ENCODE measurements at regions not wholly inside any gene's neighbourhood (a gene's known extent, or its start where the extent isn't known, plus 50 kb on each side); places are given as distances from the start of the nearest gene placed in this dataset.

DNA sequence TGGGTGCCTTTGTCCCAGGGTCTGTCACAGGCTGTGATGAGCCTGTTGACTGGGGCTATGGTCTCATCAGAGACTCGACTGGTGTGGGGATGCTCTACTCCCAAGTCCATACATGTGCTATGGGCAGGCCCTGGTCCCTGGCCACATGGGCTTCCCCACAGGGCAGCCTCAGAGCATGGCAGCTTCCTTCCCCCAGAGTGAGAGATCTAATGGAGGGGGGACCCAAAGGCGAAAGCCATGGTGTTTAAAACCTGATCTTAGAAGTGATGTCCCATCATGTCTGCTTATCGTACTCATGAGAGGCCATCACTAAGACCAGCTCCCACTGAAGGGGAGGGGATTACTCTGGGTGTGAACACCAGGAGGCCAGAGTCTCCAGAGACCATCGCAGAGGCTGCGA, 279.0 kb upstream of the RTL1 start:
- H3K9me2 ChIP-seq (ENCODE audit: insufficient read depth) = no peaks in the 10 kb centered on the region
- ChIA-PET RAD21 (ENCODE audit: low non-redundant PET in 1 of 2, low total read pairs in 2 of 2, uncharacterized antibody in 2 of 2, unreplicated experiment in 2 of 2) (no interaction called here), POLR2A (no interaction called here), CTCF (no interaction called here)
- no peaks in the 10 kb centered on the region for H3K9me3 ChIP-seq (ENCODE audit: control insufficient read depth in 1 of 2, insufficient read depth in 1 of 2, low read depth in 1 of 2, low read length in 2 of 2)
- no peaks in the 10 kb centered on the region for H3K36me3 ChIP-seq (ENCODE audit: control insufficient read depth in 1 of 2, insufficient read depth in 2 of 2, low read length in 2 of 2)
- intact Hi-C loops (cut with micrococcal nuclease) = no loop called here
- DNase-seq (ENCODE audit: low read depth, low spot score) = no peak
- H3K27ac ChIP-seq (ENCODE audit: low read depth, low read length) = no peak overlapping the region
- H2AFZ ChIP-seq (ENCODE audit: low read depth, low read length, poor library complexity, severe bottlenecking) = no peak overlapping the region
- H3K4me3 ChIP-seq (replicated peaks in 1 of 2; ENCODE audit: low read depth in 1 of 2, low read length in 2 of 2) = no peak overlapping the region
- no peaks in the 10 kb centered on the region for H3K79me2 ChIP-seq (ENCODE audit: insufficient read depth, low read length)
- H3K4me2 ChIP-seq (ENCODE audit: low read length) = no peak overlapping the region
- no peaks in the 10 kb centered on the region for H4K20me1 ChIP-seq (ENCODE audit: insufficient read depth)
- no peaks in the 10 kb centered on the region for H3K4me1 ChIP-seq (ENCODE audit: control insufficient read depth in 1 of 2, insufficient read depth in 2 of 2, low read length in 2 of 2)
- no peak for TF ChIP-seq TCF7L2 (IDR thresholded peaks at IDR 0.05; ENCODE audit: borderline replicate concordance, extremely low read depth, insufficient read depth, insufficient read length)
- TF ChIP-seq FOSL1 (IDR thresholded peaks at IDR 0.05; ENCODE audit: low read depth) = no peak
- no peak for TF ChIP-seq EZH2phosphoT487 (IDR thresholded peaks at IDR 0.05; ENCODE audit: borderline replicate concordance)
- TF ChIP-seq, protein P1, sequence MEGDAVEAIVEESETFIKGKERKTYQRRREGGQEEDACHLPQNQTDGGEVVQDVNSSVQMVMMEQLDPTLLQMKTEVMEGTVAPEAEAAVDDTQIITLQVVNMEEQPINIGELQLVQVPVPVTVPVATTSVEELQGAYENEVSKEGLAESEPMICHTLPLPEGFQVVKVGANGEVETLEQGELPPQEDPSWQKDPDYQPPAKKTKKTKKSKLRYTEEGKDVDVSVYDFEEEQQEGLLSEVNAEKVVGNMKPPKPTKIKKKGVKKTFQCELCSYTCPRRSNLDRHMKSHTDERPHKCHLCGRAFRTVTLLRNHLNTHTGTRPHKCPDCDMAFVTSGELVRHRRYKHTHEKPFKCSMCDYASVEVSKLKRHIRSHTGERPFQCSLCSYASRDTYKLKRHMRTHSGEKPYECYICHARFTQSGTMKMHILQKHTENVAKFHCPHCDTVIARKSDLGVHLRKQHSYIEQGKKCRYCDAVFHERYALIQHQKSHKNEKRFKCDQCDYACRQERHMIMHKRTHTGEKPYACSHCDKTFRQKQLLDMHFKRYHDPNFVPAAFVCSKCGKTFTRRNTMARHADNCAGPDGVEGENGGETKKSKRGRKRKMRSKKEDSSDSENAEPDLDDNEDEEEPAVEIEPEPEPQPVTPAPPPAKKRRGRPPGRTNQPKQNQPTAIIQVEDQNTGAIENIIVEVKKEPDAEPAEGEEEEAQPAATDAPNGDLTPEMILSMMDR (IDR thresholded peaks at IDR 0.05 in 2 of 3, conservative IDR thresholded peaks at IDR 0.05 in 1 of 3; ENCODE audit: borderline replicate concordance in 1 of 3, insufficient read depth in 1 of 3, low read depth in 2 of 3, low read length in 2 of 3) = no peak
- TF ChIP-seq, protein P2, sequence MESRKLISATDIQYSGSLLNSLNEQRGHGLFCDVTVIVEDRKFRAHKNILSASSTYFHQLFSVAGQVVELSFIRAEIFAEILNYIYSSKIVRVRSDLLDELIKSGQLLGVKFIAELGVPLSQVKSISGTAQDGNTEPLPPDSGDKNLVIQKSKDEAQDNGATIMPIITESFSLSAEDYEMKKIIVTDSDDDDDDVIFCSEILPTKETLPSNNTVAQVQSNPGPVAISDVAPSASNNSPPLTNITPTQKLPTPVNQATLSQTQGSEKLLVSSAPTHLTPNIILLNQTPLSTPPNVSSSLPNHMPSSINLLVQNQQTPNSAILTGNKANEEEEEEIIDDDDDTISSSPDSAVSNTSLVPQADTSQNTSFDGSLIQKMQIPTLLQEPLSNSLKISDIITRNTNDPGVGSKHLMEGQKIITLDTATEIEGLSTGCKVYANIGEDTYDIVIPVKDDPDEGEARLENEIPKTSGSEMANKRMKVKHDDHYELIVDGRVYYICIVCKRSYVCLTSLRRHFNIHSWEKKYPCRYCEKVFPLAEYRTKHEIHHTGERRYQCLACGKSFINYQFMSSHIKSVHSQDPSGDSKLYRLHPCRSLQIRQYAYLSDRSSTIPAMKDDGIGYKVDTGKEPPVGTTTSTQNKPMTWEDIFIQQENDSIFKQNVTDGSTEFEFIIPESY (IDR thresholded peaks at IDR 0.05; ENCODE audit: extremely low read depth, insufficient replicate concordance, low read length) = no peak
- TF ChIP-seq EGR1 (IDR thresholded peaks at IDR 0.05; ENCODE audit: low read depth) = no peak
- TF ChIP-seq RAD21 (IDR thresholded peaks at IDR 0.05; ENCODE audit: low read depth) = no peak
- TF ChIP-seq POLR2A (IDR thresholded peaks at IDR 0.05; ENCODE audit: borderline replicate concordance, extremely low read depth, insufficient read depth, insufficient read length) = no peak
- TF ChIP-seq, protein P3, sequence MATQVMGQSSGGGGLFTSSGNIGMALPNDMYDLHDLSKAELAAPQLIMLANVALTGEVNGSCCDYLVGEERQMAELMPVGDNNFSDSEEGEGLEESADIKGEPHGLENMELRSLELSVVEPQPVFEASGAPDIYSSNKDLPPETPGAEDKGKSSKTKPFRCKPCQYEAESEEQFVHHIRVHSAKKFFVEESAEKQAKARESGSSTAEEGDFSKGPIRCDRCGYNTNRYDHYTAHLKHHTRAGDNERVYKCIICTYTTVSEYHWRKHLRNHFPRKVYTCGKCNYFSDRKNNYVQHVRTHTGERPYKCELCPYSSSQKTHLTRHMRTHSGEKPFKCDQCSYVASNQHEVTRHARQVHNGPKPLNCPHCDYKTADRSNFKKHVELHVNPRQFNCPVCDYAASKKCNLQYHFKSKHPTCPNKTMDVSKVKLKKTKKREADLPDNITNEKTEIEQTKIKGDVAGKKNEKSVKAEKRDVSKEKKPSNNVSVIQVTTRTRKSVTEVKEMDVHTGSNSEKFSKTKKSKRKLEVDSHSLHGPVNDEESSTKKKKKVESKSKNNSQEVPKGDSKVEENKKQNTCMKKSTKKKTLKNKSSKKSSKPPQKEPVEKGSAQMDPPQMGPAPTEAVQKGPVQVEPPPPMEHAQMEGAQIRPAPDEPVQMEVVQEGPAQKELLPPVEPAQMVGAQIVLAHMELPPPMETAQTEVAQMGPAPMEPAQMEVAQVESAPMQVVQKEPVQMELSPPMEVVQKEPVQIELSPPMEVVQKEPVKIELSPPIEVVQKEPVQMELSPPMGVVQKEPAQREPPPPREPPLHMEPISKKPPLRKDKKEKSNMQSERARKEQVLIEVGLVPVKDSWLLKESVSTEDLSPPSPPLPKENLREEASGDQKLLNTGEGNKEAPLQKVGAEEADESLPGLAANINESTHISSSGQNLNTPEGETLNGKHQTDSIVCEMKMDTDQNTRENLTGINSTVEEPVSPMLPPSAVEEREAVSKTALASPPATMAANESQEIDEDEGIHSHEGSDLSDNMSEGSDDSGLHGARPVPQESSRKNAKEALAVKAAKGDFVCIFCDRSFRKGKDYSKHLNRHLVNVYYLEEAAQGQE (IDR thresholded peaks at IDR 0.05; ENCODE audit: low read depth) = no peak
- no peak for TF ChIP-seq SP1 (IDR thresholded peaks at IDR 0.05; ENCODE audit: low read depth)
- no peak for TF ChIP-seq POLR2AphosphoS5 (IDR thresholded peaks at IDR 0.05; ENCODE audit: low read depth, low read length)
- ATAC-seq = no peak
- H3K9ac ChIP-seq (ENCODE audit: low read length) = no peak overlapping the region
- BruUV-seq (replicated peaks) = no TSS peak
- no peaks in the 10 kb centered on the region for H3K27me3 ChIP-seq (ENCODE audit: insufficient read depth, low read length)
